Astrocyte (in vitro differentiated cells and primary cell): ENCODE measurements at regions not wholly inside any gene's neighbourhood (a gene's known extent, or its start where the extent isn't known, plus 50 kb on each side); places are given as distances from the start of the nearest gene placed in this dataset.

ENCODE experiments used
- DNase-seq: peaks from one replicate; pipeline ENCODE4 v3.0.0-alpha.2; 2010; ENCODE audit warnings: low read depth
- FAIRE-seq: peaks from 2 replicates; lab custom pipeline; 2011; peaks lifted over from hg19 to GRCh38; lab: Jason Lieb, UNC
- H2AFZ ChIP-seq: 2 replicates; pipeline ENCODE4 v1.6.0; 2012; ENCODE audit warnings: low read depth, low read length, inconsistent platforms
- H3K27ac ChIP-seq: 2 replicates; pipeline ENCODE4 v1.5.1; 2011; ENCODE audit warnings: low read depth, low read length, inconsistent platforms
- H3K27me3 ChIP-seq: 2 replicates; pipeline ENCODE4 v1.6.0; 2011; ENCODE audit warnings: low read length, inconsistent platforms; ENCODE audit not compliant: insufficient read depth
- H3K36me3 ChIP-seq: 2 replicates; pipeline ENCODE4 v1.5.1; 2011; ENCODE audit warnings: low read length, inconsistent platforms; ENCODE audit not compliant: insufficient read depth
- H3K4me1 ChIP-seq: 2 replicates; pipeline ENCODE4 v1.5.1; 2011; ENCODE audit warnings: low read length, inconsistent platforms; ENCODE audit not compliant: insufficient read depth
- H3K4me2 ChIP-seq: 2 replicates; pipeline ENCODE4 v1.6.0; 2012; ENCODE audit warnings: low read length, inconsistent platforms
- H3K4me3 ChIP-seq: 2 replicates; pipeline ENCODE4 v1.5.1; 2011; ENCODE audit warnings: low read depth, mild to moderate bottlenecking, low read length, inconsistent platforms; ENCODE audit not compliant: insufficient read depth
- H3K79me2 ChIP-seq: 2 replicates; pipeline ENCODE4 v1.6.0; 2012; ENCODE audit warnings: mild to moderate bottlenecking, low read length, inconsistent platforms; ENCODE audit not compliant: insufficient read depth
- H3K9ac ChIP-seq: 2 replicates; pipeline ENCODE4 v1.6.0; 2012; ENCODE audit warnings: mild to moderate bottlenecking, low read length, inconsistent platforms
- H3K9me3 ChIP-seq: 2 replicates; pipeline ENCODE4 v1.5.1; 2012; ENCODE audit warnings: low read depth, mild to moderate bottlenecking, low read length, inconsistent platforms; ENCODE audit not compliant: insufficient read depth
- H4K20me1 ChIP-seq: 2 replicates; pipeline ENCODE4 v1.6.0; 2012; ENCODE audit warnings: low read length, inconsistent platforms; ENCODE audit not compliant: insufficient read depth
- H3K27ac Mint-ChIP-seq: one replicate; pipeline ENCODE4 v1.8.0; 2021; ENCODE audit warnings: mild to moderate bottlenecking, mixed read lengths; ENCODE audit not compliant: unreplicated experiment
- H3K27me3 Mint-ChIP-seq: one replicate; pipeline ENCODE4 v1.8.0; 2021; ENCODE audit warnings: low read depth, mixed read lengths; ENCODE audit not compliant: unreplicated experiment
- H3K36me3 Mint-ChIP-seq: one replicate; pipeline ENCODE4 v1.8.0; 2021; ENCODE audit warnings: low read depth, mixed read lengths; ENCODE audit not compliant: unreplicated experiment
- H3K4me1 Mint-ChIP-seq: one replicate; pipeline ENCODE4 v1.8.0; 2021; ENCODE audit warnings: low read depth, mixed read lengths; ENCODE audit not compliant: unreplicated experiment
- H3K4me3 Mint-ChIP-seq: one replicate; pipeline ENCODE4 v1.8.0; 2021; ENCODE audit warnings: mild to moderate bottlenecking, moderate library complexity, mixed read lengths; ENCODE audit not compliant: unreplicated experiment
- H3K9me3 Mint-ChIP-seq: one replicate; pipeline ENCODE4 v1.8.0; 2021; ENCODE audit warnings: mild to moderate bottlenecking, mixed read lengths; ENCODE audit not compliant: unreplicated experiment
- CTCF ChIP-seq: IDR thresholded peaks from 2 replicates; pipeline ENCODE4 v1.5.1; 2011; ENCODE audit warnings: low read depth, mild to moderate bottlenecking, inconsistent platforms, low read length, moderate library complexity; ENCODE audit not compliant: insufficient read depth
- EZH2 ChIP-seq: IDR thresholded peaks from 2 replicates; pipeline ENCODE4 v1.6.1; 2012; ENCODE audit warnings: mild to moderate bottlenecking, low read length, inconsistent platforms; ENCODE audit not compliant: insufficient read depth

GRCh38 chr5:125044491-125045282 is 298.2 kb upstream of the ZNF608 start:
- peak overlapping the region; percentile 60 for H3K4me2 ChIP-seq
- Mint-ChIP-seq H3K9me3 (no peaks in the 10 kb centered on the region), H3K4me1 (peaks cover 40% of the 10 kb centered on the region), H3K4me3 (no peak overlapping the region), H3K27me3 (no peaks in the 10 kb centered on the region), H3K36me3 (no peaks in the 10 kb centered on the region), H3K27ac (peak overlapping the region; percentile 82)
- no peaks in the 10 kb centered on the region for H4K20me1 ChIP-seq
- peaks cover 32% of the 10 kb centered on the region for H3K4me1 ChIP-seq
- DNase-seq (peak; percentile 58), FAIRE-seq (no peak)
- H3K4me3 ChIP-seq = peak overlapping the region; percentile 6
- TF ChIP-seq EZH2 (no peak), CTCF (no peak)
- H3K9ac ChIP-seq = peak overlapping the region; percentile 20
- H3K79me2 ChIP-seq = no peaks in the 10 kb centered on the region
- H3K36me3 ChIP-seq = no peaks in the 10 kb centered on the region
- H3K27me3 ChIP-seq = no peaks in the 10 kb centered on the region
- H2AFZ ChIP-seq = no peak overlapping the region
- peak overlapping the region; percentile 64 for H3K27ac ChIP-seq
- H3K9me3 ChIP-seq = no peaks in the 10 kb centered on the region

GRCh38 chr5:125045646-125046045 is 299.2 kb upstream of the ZNF608 start:
- Histone ChIP-seq H3K9ac (no peak overlapping the region), H3K79me2 (no peaks in the 10 kb centered on the region), H3K36me3 (no peaks in the 10 kb centered on the region), H3K4me3 (no peak overlapping the region), H2AFZ (no peak overlapping the region), H3K9me3 (no peaks in the 10 kb centered on the region), H3K4me2 (peak overlapping the region; percentile 11), H3K27ac (no peak overlapping the region), H3K27me3 (no peaks in the 10 kb centered on the region), H3K4me1 (peaks cover 34% of the 10 kb centered on the region), H4K20me1 (no peaks in the 10 kb centered on the region)
- no peak for DNase-seq
- Mint-ChIP-seq H3K36me3 (no peaks in the 10 kb centered on the region), H3K4me1 (peaks cover 43% of the 10 kb centered on the region), H3K27me3 (no peaks in the 10 kb centered on the region), H3K9me3 (no peaks in the 10 kb centered on the region), H3K4me3 (no peak overlapping the region), H3K27ac (no peak overlapping the region)
- TF ChIP-seq CTCF = no peak
- TF ChIP-seq EZH2 = no peak
- FAIRE-seq = no peak

- Histone ChIP-seq H2AFZ (no peak overlapping the region), H3K79me2 (no peaks in the 10 kb centered on the region), H3K4me1 (peaks cover 34% of the 10 kb centered on the region), H4K20me1 (no peaks in the 10 kb centered on the region), H3K4me3 (no peak overlapping the region), H3K9me3 (no peaks in the 10 kb centered on the region), H3K27ac (no peak overlapping the region), H3K36me3 (no peaks in the 10 kb centered on the region), H3K27me3 (no peaks in the 10 kb centered on the region), H3K4me2 (no peak overlapping the region), H3K9ac (no peak overlapping the region)
- no peaks in the 10 kb centered on the region for H3K9me3 Mint-ChIP-seq
- H3K27ac Mint-ChIP-seq = no peak overlapping the region
- FAIRE-seq = no peak
- H3K36me3 Mint-ChIP-seq = no peaks in the 10 kb centered on the region
- no peaks in the 10 kb centered on the region for H3K27me3 Mint-ChIP-seq
- no peak overlapping the region for H3K4me3 Mint-ChIP-seq
- TF ChIP-seq EZH2 = no peak
- no peak for TF ChIP-seq CTCF
- DNase-seq = no peak
- peaks cover 38% of the 10 kb centered on the region for H3K4me1 Mint-ChIP-seq
Measured at GRCh38 chr5:125046838-125047237, 300.4 kb upstream of the ZNF608 start.
